Panc1 (cell line): ENCODE measurements at regions not wholly inside any gene's neighbourhood (a gene's known extent, or its start where the extent isn't known, plus 50 kb on each side); places are given as distances from the start of the nearest gene placed in this dataset.

Source experiments
- ATAC-seq: fragments of 200-7000 bp; cut with Tn5 transposase; 2 replicates; pipeline ENCODE4 v1.9.1; 2020; ENCODE audit warnings: mild to moderate bottlenecking, moderate library complexity
- BruUV-seq: library from RNA; stranded (reverse); fragments of 400-500 nt; replicated peaks from 2 replicates; lab custom pipeline; 2021; lab: Mats Ljungman, UMichigan
- CTCF ChIA-PET: fragments of 300-600 bp; sonication (Branson Sonifier 250); formaldehyde crosslinking; loops from one replicate; lab custom pipeline; 2022; ENCODE audit warnings: antibody characterized with exemption; lab: Charles Lee
- POLR2A ChIA-PET: fragments of 300-600 bp; sonication (Branson Sonifier 250); formaldehyde crosslinking; loops from one replicate; lab custom pipeline; 2022; ENCODE audit warnings: antibody characterized with exemption; lab: Charles Lee
- DNase-seq: peaks from one replicate; pipeline ENCODE4 v3.0.0-alpha.2; 2010; ENCODE audit warnings: low read depth, low spot score
- H3K27ac ChIP-seq: 2 replicates; pipeline ENCODE4 v1.5.1; 2011; ENCODE audit warnings: mild to moderate bottlenecking, low read length, inconsistent platforms
- H3K27me3 ChIP-seq: fragments of 200-500 bp; sonication (Bioruptor generic); 2 replicates; pipeline ENCODE4 v1.6.0; 2014; ENCODE audit warnings: low read length, inconsistent platforms; ENCODE audit not compliant: control insufficient read depth, insufficient read depth
- H3K36me3 ChIP-seq: fragments of 200-500 bp; sonication (Bioruptor generic); 2 replicates; pipeline ENCODE4 v1.5.1; 2014; ENCODE audit warnings: inconsistent platforms, mild to moderate bottlenecking, low read length, moderate library complexity; ENCODE audit not compliant: control insufficient read depth, insufficient read depth
- H3K4me1 ChIP-seq: 2 replicates; pipeline ENCODE4 v1.5.1; 2011; ENCODE audit warnings: inconsistent platforms, mild to moderate bottlenecking, low read length, moderate library complexity; ENCODE audit not compliant: control insufficient read depth, insufficient read depth
- H3K4me3 ChIP-seq, 2 experiments: 2 replicates each; pipeline ENCODE4 v1.5.1; 2011 to 2012; ENCODE audit warnings: low read depth in 2 of 2, low read length in 2 of 2, mild to moderate bottlenecking in 2 of 2, inconsistent platforms in 1 of 2, moderate library complexity in 1 of 2
- H3K9me3 ChIP-seq: fragments of 200-500 bp; sonication (Bioruptor generic); 2 replicates; pipeline ENCODE4 v1.5.1; 2014; ENCODE audit warnings: low read depth, mild to moderate bottlenecking, inconsistent platforms, low read length, moderate library complexity; ENCODE audit not compliant: control insufficient read depth, insufficient read depth
- CTCF ChIP-seq: fragments of 450-650 bp; IDR thresholded peaks from 2 replicates; pipeline ENCODE4 v1.5.1; 2017; ENCODE audit warnings: mild to moderate bottlenecking
- POLR2AphosphoS5 ChIP-seq: IDR thresholded peaks from 2 replicates; pipeline ENCODE4 v1.6.1; 2012; ENCODE audit warnings: mild to moderate bottlenecking, low read depth, low read length, moderate library complexity
- REST ChIP-seq, 2 experiments: IDR thresholded peaks; 2 replicates each; pipeline ENCODE4 v1.6.1; 2011 to 2012; ENCODE audit warnings: low read depth in 2 of 2, control low read depth in 1 of 2, low read length in 1 of 2, mild to moderate bottlenecking in 1 of 2, moderate library complexity in 1 of 2; ENCODE audit not compliant: insufficient read depth in 1 of 2
- SIN3A ChIP-seq: IDR thresholded peaks from 2 replicates; pipeline ENCODE4 v1.6.1; 2012; ENCODE audit warnings: low read depth, mild to moderate bottlenecking, low read length, moderate library complexity, borderline replicate concordance; ENCODE audit not compliant: insufficient read depth
- TCF7L2 ChIP-seq: IDR thresholded peaks from 2 replicates; pipeline ENCODE4 v1.6.1; 2011; ENCODE audit warnings: mild to moderate bottlenecking, low read depth, low read length, inconsistent platforms
- in situ Hi-C: cut with HindIII; loops from 2 replicates; pipeline ENCODE4 v1.10.0; 2016; ENCODE audit warnings: low sequenced_read_pairs, low pct_unique_long_range_greater_than_20kb
- intact Hi-C: fragments of 100-400 bp; cut with micrococcal nuclease; formaldehyde crosslinking; loops from one replicate; pipeline ENCODE4 v1.10.0; 2022; ENCODE audit not compliant: unreplicated experiment

- intact Hi-C loops (no loop called here), in situ Hi-C loops (no loop called here)
- no peak for DNase-seq
- TF ChIP-seq SIN3A (no peak), POLR2AphosphoS5 (no peak), REST (IDR thresholded peaks at IDR 0.05; ENCODE audit: insufficient read depth in 1 of 2, low read depth in 2 of 2, low read length in 1 of 2) (no peak), TCF7L2 (no peak), CTCF (no peak)
- Histone ChIP-seq H3K9me3 (no peaks in the 10 kb centered on the region), H3K27ac (no peak overlapping the region), H3K36me3 (no peaks in the 10 kb centered on the region), H3K4me1 (no peaks in the 10 kb centered on the region), H3K4me3 (no peak overlapping the region), H3K27me3 (no peaks in the 10 kb centered on the region)
- CTCF ChIA-PET, result no interaction called here
- BruUV-seq, result no TSS peak
- POLR2A ChIA-PET, result no interaction called here
- no peak for ATAC-seq
These were observed 594.4 kb downstream of the QKI start for GRCh38 chr6:164008902-164009301.

- Histone ChIP-seq H3K27me3 (no peaks in the 10 kb centered on the region), H3K4me3 (no peak overlapping the region), H3K27ac (no peak overlapping the region), H3K9me3 (no peaks in the 10 kb centered on the region), H3K36me3 (no peaks in the 10 kb centered on the region), H3K4me1 (no peaks in the 10 kb centered on the region)
- ChIA-PET POLR2A (no interaction called here), CTCF (no interaction called here)
- TF ChIP-seq CTCF, result no peak
- TF ChIP-seq TCF7L2, result no peak
- no peak for TF ChIP-seq SIN3A
- no peak for TF ChIP-seq POLR2AphosphoS5
- TF ChIP-seq REST (IDR thresholded peaks at IDR 0.05; ENCODE audit: insufficient read depth in 1 of 2, low read depth in 2 of 2, low read length in 1 of 2), result no peak
- DNase-seq, result no peak
- no peak for ATAC-seq
- BruUV-seq, result no TSS peak
- in situ Hi-C loops, result no loop called here
- intact Hi-C loops, result no loop called here
These were observed 593.4 kb downstream of the QKI start for GRCh38 chr6:164007881-164008280.
